Mesenchymal stem cell (in vitro differentiated cells and primary cell): ENCODE measurements at regions not wholly inside any gene's neighbourhood (a gene's known extent, or its start where the extent isn't known, plus 50 kb on each side); places are given as distances from the start of the nearest gene placed in this dataset.

ENCODE experiments used
- DNase-seq: peaks from one replicate; pipeline ENCODE4 v3.0.0-alpha.2; 2013
- H2AFZ ChIP-seq: one replicate; pipeline ENCODE4 v1.6.1; 2013; ENCODE audit warnings: low read depth, mild to moderate bottlenecking, control low read depth, inconsistent platforms, low read length, moderate library complexity
- H2AK5ac ChIP-seq: 2 replicates; pipeline ENCODE4 v1.6.1; 2013; ENCODE audit warnings: low read length, moderate library complexity, mild to moderate bottlenecking, inconsistent platforms; ENCODE audit not compliant: severe bottlenecking
- H2BK120ac ChIP-seq: one replicate; pipeline ENCODE4 v1.6.1; 2013; ENCODE audit warnings: low read depth, mild to moderate bottlenecking, inconsistent platforms, low read length, moderate library complexity
- H2BK12ac ChIP-seq, 2 experiments: one replicate each; pipeline ENCODE4 v1.6.1; 2013; ENCODE audit warnings: inconsistent platforms in 2 of 2, low read length in 2 of 2, mild to moderate bottlenecking in 2 of 2, moderate library complexity in 2 of 2, control low read depth in 1 of 2
- H2BK15ac ChIP-seq: one replicate; pipeline ENCODE4 v1.6.1; 2013; ENCODE audit warnings: mild to moderate bottlenecking, low read depth, inconsistent platforms; ENCODE audit not compliant: poor library complexity, severe bottlenecking
- H2BK5ac ChIP-seq: 2 replicates; pipeline ENCODE4 v1.6.1; 2013; ENCODE audit warnings: low read depth, mild to moderate bottlenecking, low read length, control low read depth, inconsistent platforms; ENCODE audit not compliant: poor library complexity, severe bottlenecking
- H3K14ac ChIP-seq, 2 experiments: one replicate each; pipeline ENCODE4 v1.6.1; 2013; ENCODE audit warnings: inconsistent platforms in 2 of 2, low read length in 2 of 2, control low read depth in 1 of 2, mild to moderate bottlenecking in 1 of 2, moderate library complexity in 1 of 2
- H3K18ac ChIP-seq, 2 experiments: one replicate each; pipeline ENCODE4 v1.6.1; 2013; ENCODE audit warnings: inconsistent platforms in 2 of 2, low read length in 2 of 2, control low read depth in 1 of 2, low read depth in 1 of 2, mild to moderate bottlenecking in 1 of 2
- H3K23ac ChIP-seq, 2 experiments: one replicate each; pipeline ENCODE4 v1.6.1; 2013; ENCODE audit warnings: inconsistent platforms in 2 of 2, low read length in 2 of 2, mild to moderate bottlenecking in 2 of 2, moderate library complexity in 2 of 2, control low read depth in 1 of 2
- H3K27ac ChIP-seq: 2 replicates; pipeline ENCODE4 v1.5.1; 2013; ENCODE audit warnings: mild to moderate bottlenecking, moderate library complexity, low read length, control low read depth, inconsistent platforms; ENCODE audit not compliant: poor library complexity, severe bottlenecking
- H3K27me3 ChIP-seq, 2 experiments: 2 replicates each; pipeline versions ENCODE4 v1.6.1 to v1.7.0; 2013; ENCODE audit warnings: low read length in 2 of 2, mild to moderate bottlenecking in 2 of 2, moderate library complexity in 2 of 2, control low read depth in 1 of 2, inconsistent platforms in 1 of 2; ENCODE audit not compliant: control insufficient read depth in 1 of 2, insufficient read depth in 1 of 2
- H3K36me3 ChIP-seq, 2 experiments: 2 replicates each; pipeline versions ENCODE4 v1.6.1 to v1.7.0; 2013; ENCODE audit warnings: low read length in 2 of 2, control low read depth in 1 of 2, inconsistent platforms in 1 of 2, low read depth in 1 of 2, mild to moderate bottlenecking in 1 of 2; ENCODE audit not compliant: insufficient read depth in 2 of 2, control insufficient read depth in 1 of 2
- H3K4ac ChIP-seq, 2 experiments: one replicate each; pipeline ENCODE4 v1.6.1; 2013; ENCODE audit warnings: inconsistent platforms in 2 of 2, low read length in 2 of 2, mild to moderate bottlenecking in 2 of 2, moderate library complexity in 2 of 2, control low read depth in 1 of 2, low read depth in 1 of 2
- H3K4me1 ChIP-seq: 2 replicates; pipeline ENCODE4 v1.6.1; 2013; ENCODE audit warnings: low read depth, low read length, control low read depth; ENCODE audit not compliant: control insufficient read depth, insufficient read depth
- H3K4me2 ChIP-seq: 2 replicates; pipeline ENCODE4 v1.6.1; 2013; ENCODE audit warnings: low read length, mild to moderate bottlenecking, inconsistent platforms; ENCODE audit not compliant: poor library complexity, severe bottlenecking
- H3K4me3 ChIP-seq, 2 experiments: 2 replicates each; pipeline versions ENCODE4 v1.5.1 to v1.7.0; 2013; ENCODE audit warnings: low read length in 2 of 2, mild to moderate bottlenecking in 2 of 2, control low read depth in 1 of 2, low read depth in 1 of 2; ENCODE audit not compliant: insufficient read depth in 1 of 2
- H3K79me1 ChIP-seq: replicated peaks from 2 replicates; pipeline ENCODE4 v1.6.1; 2013; ENCODE audit warnings: mild to moderate bottlenecking, control low read depth, low read length, inconsistent platforms; ENCODE audit not compliant: poor library complexity, severe bottlenecking
- H3K9ac ChIP-seq: 2 replicates; pipeline ENCODE4 v1.7.0; 2013; ENCODE audit warnings: mild to moderate bottlenecking, low read length, moderate library complexity
- H3K9me3 ChIP-seq: 2 replicates; pipeline ENCODE4 v1.7.0; 2013; ENCODE audit warnings: mild to moderate bottlenecking, low read length; ENCODE audit not compliant: control insufficient read depth
- H4K8ac ChIP-seq: one replicate; pipeline ENCODE4 v1.6.1; 2013; ENCODE audit warnings: inconsistent platforms, mild to moderate bottlenecking, low read length, moderate library complexity
- H4K91ac ChIP-seq: one replicate; pipeline ENCODE4 v1.6.1; 2013; ENCODE audit warnings: mild to moderate bottlenecking, low read length, inconsistent platforms
- WGBS: methylation state at CpG from one replicate; pipeline ENCODE4 v1.1.7; 2013; ENCODE audit warnings: mixed read lengths; 5-methylcytosine and 5-hydroxymethylcytosine counted together

DNA sequence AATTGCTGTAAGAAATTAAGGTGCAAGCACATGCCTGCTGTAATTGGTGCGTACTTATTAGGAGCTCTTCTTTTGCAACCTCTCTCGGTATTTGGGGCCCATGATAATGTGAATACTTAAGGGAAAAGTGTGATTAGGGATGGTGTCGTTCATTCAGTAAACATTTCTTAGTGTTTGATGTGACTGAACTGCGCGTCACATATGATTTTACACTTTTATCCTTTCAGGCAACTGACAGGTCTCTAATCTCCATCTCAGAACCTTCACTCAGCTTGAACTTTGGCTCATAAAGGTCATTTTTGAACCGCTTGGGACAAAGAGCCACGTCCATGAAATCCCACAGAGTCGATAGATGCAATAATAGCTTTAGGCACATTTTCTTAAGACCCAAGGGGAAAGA is 612.1 kb upstream of the PITX2 start:
- Histone ChIP-seq H4K8ac (no peak overlapping the region), H3K4me3 (no peak overlapping the region), H2BK120ac (no peak overlapping the region), H2AFZ (no peak overlapping the region), H3K9me3 (no peaks in the 10 kb centered on the region), H3K9ac (no peak overlapping the region), H3K27ac (no peak overlapping the region), H3K4me2 (no peak overlapping the region), H3K14ac (no peak overlapping the region), H3K27me3 (no peaks in the 10 kb centered on the region), H4K91ac (no peak overlapping the region), H3K36me3 (no peaks in the 10 kb centered on the region), H3K4me1 (no peaks in the 10 kb centered on the region), H3K18ac (no peak overlapping the region), H2BK15ac (no peak overlapping the region), H2BK5ac (no peak overlapping the region), H2BK12ac (no peak overlapping the region), H3K4ac (no peak overlapping the region), H2AK5ac (no peak overlapping the region), H3K23ac (no peak overlapping the region), H3K79me1 (no peaks in the 10 kb centered on the region)
- no peak for DNase-seq
- 76% methylated on average over 8 of the region's 8 CpGs for WGBS

DNA sequence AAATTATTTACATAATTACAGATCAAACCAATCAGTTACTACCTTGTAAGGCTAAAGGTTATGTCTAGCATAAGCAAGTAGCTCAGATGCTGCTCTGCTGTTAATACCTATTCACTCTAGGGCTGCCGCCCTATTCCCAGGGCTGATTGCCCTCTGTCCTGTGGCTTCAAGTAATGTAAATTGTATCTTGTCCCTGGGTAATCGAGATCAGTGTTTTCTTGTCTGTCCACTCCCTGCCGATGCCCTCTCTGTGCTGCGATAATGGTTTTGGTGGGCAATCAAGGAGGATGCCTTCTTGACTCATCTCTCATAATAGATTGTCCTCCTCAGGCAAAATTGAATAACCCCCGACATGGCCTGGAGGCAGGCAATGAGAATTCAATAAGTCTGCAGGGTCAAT is 641.0 kb upstream of the PITX2 start:
- Histone ChIP-seq H3K4me2 (no peak overlapping the region), H3K27me3 (peaks cover 0 to 3% of the 10 kb centered on the region in 2 experiments), H3K23ac (no peak overlapping the region), H3K4me3 (no peak overlapping the region), H2AK5ac (no peak overlapping the region), H2BK5ac (no peak overlapping the region), H3K9me3 (no peaks in the 10 kb centered on the region), H3K9ac (no peak overlapping the region), H3K4me1 (no peaks in the 10 kb centered on the region), H3K14ac (no peak overlapping the region), H2BK15ac (no peak overlapping the region), H3K36me3 (no peaks in the 10 kb centered on the region), H2BK120ac (no peak overlapping the region), H4K8ac (no peak overlapping the region), H3K27ac (no peak overlapping the region), H3K79me1 (no peaks in the 10 kb centered on the region), H4K91ac (no peak overlapping the region), H2AFZ (no peak overlapping the region), H3K18ac (no peak overlapping the region), H3K4ac (no peak overlapping the region), H2BK12ac (no peak overlapping the region)
- 92% methylated on average over 4 of the region's 5 CpGs for WGBS
- DNase-seq: no peak

DNA sequence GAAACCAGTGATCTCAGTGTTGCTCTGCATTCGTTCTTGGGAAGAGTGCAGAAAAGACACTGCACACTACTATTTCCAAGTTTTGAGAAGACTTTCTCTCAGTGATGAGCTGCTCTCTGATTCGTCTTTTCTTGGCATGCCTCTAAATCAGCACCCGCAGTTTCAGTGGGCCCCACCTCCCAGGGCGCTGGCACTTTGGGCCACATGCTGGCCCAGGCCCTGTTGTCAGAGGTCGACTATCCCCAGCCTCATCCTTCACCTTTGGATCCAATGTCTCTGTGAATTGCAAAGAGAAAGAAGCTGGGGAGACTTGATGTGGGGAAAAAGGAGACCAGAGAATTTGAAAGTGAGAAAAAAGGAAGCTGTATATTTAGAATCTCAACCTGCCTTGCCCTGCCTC is 644.1 kb upstream of the PITX2 start:
- Histone ChIP-seq H3K23ac (no peak overlapping the region), H3K4me3 (no peak overlapping the region), H2BK15ac (no peak overlapping the region), H2BK120ac (no peak overlapping the region), H2BK12ac (no peak overlapping the region), H2BK5ac (no peak overlapping the region), H3K36me3 (no peaks in the 10 kb centered on the region), H3K4ac (no peak overlapping the region), H2AFZ (no peak overlapping the region), H4K8ac (no peak overlapping the region), H3K79me1 (no peaks in the 10 kb centered on the region), H3K4me1 (no peaks in the 10 kb centered on the region), H2AK5ac (no peak overlapping the region), H3K9ac (no peak overlapping the region), H3K18ac (no peak overlapping the region), H3K27me3 (peaks cover 0 to 3% of the 10 kb centered on the region in 2 experiments), H4K91ac (no peak overlapping the region), H3K27ac (no peak overlapping the region), H3K14ac (no peak overlapping the region), H3K4me2 (no peak overlapping the region), H3K9me3 (no peaks in the 10 kb centered on the region)
- WGBS: 80% methylated on average over 4 of the region's 5 CpGs
- DNase-seq: no peak

DNA sequence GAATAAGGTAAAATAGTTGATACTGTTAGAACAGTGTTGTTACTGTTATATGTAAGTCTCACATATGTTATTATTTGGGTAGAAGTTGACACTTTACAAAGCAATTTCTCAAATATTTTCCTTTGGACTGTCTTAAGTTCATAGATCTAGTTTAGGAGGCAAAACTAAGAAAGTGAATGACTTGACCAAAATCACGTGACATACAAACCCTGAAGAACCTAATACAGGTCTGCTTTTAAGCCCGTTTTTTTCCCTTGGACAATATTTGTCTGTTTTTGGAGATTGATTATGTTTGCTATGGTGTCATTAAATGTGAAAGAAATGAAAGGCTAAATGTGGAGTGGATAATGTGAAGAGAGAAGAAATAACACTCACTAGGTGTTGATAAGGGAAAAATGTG is 644.9 kb upstream of the PITX2 start:
- 95% methylated on average over 2 of the region's 2 CpGs for whole genome bisulfite sequencing
- H3K27ac ChIP-seq: no peak overlapping the region
- no peaks in the 10 kb centered on the region for H3K36me3 ChIP-seq
- no peak overlapping the region for H4K8ac ChIP-seq
- H3K4ac ChIP-seq: no peak overlapping the region
- H4K91ac ChIP-seq: no peak overlapping the region
- H3K23ac ChIP-seq: no peak overlapping the region
- H3K18ac ChIP-seq: no peak overlapping the region
- no peaks in the 10 kb centered on the region for H3K79me1 ChIP-seq
- no peak for DNase-seq
- no peak overlapping the region for H3K9ac ChIP-seq
- no peak overlapping the region for H2BK12ac ChIP-seq
- peaks cover 0 to 3% of the 10 kb centered on the region in 2 experiments for H3K27me3 ChIP-seq
- no peak overlapping the region for H2AK5ac ChIP-seq
- H3K14ac ChIP-seq: no peak overlapping the region
- no peak overlapping the region for H3K4me2 ChIP-seq
- H2BK15ac ChIP-seq: no peak overlapping the region
- no peak overlapping the region for H2AFZ ChIP-seq
- H2BK5ac ChIP-seq: no peak overlapping the region
- H2BK120ac ChIP-seq: no peak overlapping the region
- no peak overlapping the region for H3K4me3 ChIP-seq
- H3K4me1 ChIP-seq: no peaks in the 10 kb centered on the region
- no peaks in the 10 kb centered on the region for H3K9me3 ChIP-seq
